HCT116 (cell line): ENCODE measurements at regions not wholly inside any gene's neighbourhood (a gene's known extent, or its start where the extent isn't known, plus 50 kb on each side); places are given as distances from the start of the nearest gene placed in this dataset.

Experiments
- MAX ChIP-seq: IDR thresholded peaks from 2 replicates; pipeline ENCODE4 v1.6.1; 2012
- POLR2A ChIP-seq: IDR thresholded peaks from 2 replicates; pipeline ENCODE4 v1.7.0; 2011; ENCODE audit warnings: borderline replicate concordance; ENCODE audit not compliant: insufficient read depth, insufficient read length; ENCODE audit errors: extremely low read depth

- no peak for TF ChIP-seq POLR2A
- TF ChIP-seq MAX = no peak
These were observed 91.8 kb upstream of the THUMPD2 start for GRCh38 chr2:39870871-39871270.
